ENCODE measurements at regions not wholly inside any gene's neighbourhood (a gene's known extent, or its start where the extent isn't known, plus 50 kb on each side); places are given as distances from the start of the nearest gene placed in this dataset.

DNA sequence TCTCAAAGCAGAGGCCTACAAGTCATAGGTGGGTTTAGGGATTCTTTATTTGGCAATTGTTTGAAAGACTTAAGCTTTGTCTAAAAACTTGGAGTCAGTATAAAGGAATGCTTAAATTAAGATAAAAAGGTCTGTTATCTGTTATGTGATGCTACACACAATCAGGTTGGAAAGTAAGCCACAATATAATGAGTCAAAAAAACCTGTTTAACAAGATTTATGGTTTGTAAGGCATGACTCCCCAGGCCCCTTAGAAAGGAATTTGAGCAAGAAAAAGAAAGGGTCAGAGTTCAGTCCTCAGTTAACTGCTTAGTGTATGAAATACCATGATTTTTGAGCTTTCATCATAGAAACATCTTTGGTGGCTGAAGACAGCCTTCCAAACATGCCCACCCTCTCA is 66.8 kb upstream of the HMGN3 start:
- no peak for DNase-seq

DNA sequence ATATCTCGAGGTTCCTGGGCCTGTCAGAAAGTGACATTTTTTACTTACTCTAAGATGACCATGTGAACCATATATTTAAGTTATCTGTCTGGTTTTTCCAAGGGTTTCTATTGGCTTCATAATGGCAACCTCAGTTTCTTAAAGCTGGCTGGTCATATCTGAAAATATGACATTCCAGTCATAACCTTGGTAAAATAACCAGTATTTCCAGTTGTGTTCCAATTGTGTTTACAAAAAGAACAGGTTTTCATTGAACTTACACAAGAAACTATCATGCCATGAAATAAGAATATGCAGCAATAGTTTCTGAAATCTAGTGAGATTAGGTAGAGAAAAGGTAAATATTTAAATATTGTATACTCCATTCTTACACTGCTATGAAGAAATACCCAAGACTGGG is 61.7 kb upstream of the HMGN3 start:
- no peak for DNase-seq
